ENCODE measurements at regions not wholly inside any gene's neighbourhood (a gene's known extent, or its start where the extent isn't known, plus 50 kb on each side); places are given as distances from the start of the nearest gene placed in this dataset.

DNA sequence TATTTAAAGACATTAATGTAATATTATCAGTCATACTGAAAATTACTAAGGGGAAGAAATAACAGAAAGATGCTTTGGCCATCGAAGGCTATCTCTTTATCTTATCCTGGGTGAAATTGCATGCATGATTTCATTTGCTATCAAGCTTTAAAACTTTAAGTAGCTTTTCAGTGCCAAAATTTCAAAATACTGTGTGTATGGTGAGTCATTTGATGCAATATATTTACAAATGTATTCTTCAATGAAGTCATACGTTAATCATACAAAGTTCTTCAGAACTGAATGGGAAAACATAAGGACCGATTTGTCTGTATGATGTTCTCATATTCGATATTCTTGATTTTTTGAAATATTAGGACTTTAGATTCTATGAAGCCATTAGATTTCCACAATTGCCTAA lies 1295.8 kb upstream of the AGA start:
- DNase-seq (ENCODE audit: low read depth in 3 of 3, low spot score in 1 of 3) = no peak

DNA sequence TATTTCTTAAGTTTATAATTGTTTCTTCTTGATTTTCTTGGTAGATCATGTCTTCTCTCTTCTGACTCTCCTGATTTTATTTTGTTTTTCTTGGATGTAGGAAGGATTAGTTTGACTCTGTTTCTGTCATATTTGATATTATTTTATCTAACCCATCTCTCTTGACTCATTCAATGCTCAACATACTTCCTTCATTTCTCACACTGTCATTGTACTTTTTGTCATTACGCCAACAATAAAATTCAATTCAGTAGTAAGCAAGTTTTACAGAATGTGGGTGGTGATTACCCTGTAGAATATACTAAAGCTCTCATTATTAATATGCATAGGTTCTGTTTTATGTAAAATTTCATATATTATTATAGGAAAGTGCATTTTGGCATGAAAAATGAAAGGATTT lies 1303.0 kb upstream of the AGA start:
- no peak for DNase-seq (ENCODE audit: low read depth in 3 of 3, low spot score in 1 of 3)

DNA sequence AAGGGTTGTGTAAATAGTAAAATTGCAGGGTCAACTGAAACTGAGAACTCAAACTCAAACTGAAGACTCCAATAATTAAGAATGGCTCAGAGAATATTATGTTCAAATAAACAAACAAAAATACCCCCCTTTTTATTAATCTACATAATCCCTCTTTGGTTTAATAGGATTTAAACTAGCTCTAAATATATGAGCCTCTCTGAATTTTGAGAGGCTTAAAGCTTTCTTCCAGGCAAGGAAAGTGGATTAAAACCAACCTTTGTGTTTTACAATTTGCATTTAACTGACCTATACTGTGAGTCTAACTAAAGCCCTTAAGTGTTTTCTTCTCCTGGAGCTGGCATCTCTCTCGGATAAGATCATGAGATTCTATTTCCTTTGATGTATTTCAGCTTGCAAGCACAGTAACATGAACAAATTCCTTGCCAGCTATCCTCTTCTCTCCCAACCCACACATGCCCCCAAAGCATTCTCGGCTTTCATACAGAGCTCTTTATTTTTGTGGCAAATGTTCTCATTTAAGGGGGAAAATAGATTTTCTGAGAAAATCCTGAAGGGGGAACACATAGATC lies 1310.8 kb upstream of the AGA start:
- no peak for DNase-seq (ENCODE audit: low read depth in 3 of 3, low spot score in 1 of 3)

DNA sequence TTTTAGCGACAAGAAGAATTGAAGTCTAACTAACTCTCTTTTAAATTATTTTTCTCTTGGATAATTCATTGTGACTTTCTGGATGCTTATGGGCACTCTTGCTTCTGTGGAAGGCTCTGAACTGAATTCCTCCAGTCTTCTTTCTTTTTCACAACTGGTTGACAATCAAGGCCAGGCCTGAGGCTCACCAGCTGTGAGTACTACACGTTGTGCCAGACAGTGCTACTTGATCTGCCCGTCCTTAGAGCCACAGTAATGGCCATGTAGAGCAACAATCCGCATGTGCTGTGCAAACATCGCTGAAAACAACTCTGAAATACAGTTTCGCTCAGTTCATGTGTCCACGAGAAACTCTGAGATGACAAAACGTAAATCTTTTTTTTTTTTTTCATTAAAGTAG lies 1336.3 kb upstream of the AGA start:
- no peak for DNase-seq (ENCODE audit: low read depth in 3 of 3, low spot score in 1 of 3)

DNA sequence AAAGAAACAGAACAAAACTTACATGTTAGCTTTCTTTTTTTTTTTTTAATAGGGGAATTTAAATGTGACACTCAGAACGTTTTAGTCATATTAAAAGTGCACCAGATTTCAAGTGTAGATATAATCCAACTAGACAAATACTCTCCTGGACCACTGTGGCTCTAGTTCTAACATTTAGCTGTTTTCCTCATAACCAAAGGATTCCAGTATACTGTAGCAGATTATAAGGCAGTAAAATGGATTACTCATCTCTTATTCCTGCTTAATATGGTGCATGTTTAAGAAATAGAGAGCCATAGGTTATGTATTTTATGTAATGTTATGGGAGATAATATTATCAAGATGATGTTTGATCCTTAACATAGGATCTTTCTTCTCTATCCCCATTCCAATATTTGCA lies 1339.5 kb upstream of the AGA start:
- DNase-seq (ENCODE audit: low read depth in 3 of 3, low spot score in 1 of 3) = no peak

DNA sequence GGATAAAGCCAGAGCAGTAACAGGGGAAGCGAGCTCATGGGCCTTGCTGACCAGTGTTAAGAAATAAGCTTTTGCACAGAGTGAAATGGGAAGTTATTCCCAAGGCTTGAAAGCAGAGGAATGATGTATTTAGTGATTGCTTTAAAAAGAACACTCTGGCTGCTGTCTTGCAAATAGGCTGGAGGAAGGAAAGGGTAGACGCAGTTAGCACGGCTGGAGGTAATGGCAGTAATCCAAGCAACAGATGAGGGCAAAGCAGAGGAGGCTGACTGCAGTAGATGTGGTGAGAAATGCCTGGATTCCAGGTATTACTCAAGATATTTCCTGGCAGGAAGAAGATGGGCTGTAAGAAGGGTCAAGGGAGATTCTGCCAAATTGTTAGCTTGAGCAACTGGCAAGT lies 1342.3 kb upstream of the AGA start:
- DNase-seq (ENCODE audit: low read depth in 3 of 3, low spot score in 1 of 3) = no peak

DNA sequence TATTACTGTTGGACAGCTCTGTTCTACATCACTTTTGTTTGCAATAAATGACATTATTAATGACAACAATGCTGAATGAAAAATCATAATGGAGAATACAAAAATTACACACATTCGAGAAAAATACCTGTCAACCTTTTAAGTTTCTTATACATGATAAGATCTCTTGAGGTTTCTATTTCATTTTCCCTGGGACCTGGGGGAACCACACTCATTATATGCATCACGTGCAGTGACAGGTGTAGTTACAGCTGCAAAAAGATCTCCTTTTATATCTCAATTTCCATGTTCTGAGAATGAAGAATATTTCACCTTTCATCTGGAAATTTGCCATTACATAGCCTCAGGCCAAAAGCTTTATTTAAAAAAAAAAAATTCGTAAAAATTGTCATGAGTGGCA lies 1347.0 kb upstream of the AGA start:
- no peak for DNase-seq (ENCODE audit: low read depth in 3 of 3, low spot score in 1 of 3)

DNA sequence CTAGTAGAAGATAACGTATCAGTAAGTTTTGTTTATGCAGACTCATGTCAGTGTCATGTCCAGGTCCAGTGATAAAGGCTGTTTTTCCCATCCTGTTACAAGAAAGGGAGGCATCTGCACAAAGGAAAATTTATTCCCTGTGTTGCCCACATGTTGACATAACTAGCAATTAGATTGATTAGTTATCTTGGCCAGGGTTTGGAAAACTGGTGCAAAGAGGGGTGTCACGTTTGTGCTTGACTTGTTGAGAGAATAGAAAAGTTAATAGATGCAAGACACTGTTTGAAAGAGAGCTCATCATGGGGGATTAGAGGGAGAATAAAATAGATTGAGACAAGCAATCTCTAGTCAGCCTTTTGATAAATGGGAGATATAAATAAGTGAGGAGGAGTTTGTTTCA lies 1357.0 kb upstream of the AGA start:
- no peak for DNase-seq (ENCODE audit: low read depth in 3 of 3, low spot score in 1 of 3)

DNA sequence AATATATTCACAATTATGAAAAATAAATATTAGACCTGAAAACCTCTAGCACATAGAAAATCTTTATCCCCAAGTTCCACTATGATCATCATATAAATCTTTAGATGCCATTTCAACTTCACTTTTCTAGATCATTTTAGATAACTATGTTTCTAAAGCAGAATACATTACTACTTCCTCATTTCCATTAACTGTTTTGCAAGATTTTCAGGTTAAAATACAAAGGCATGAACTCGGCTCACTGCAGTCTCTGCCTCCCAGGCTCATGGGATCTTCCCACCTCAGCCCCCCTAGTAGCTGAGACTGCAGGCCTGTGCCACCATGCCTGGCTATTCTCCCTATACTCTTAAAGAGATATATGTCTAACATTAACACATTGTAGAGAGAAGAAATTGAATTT lies 1365.9 kb upstream of the AGA start:
- DNase-seq (ENCODE audit: low read depth in 3 of 3, low spot score in 1 of 3) = no peak

DNA sequence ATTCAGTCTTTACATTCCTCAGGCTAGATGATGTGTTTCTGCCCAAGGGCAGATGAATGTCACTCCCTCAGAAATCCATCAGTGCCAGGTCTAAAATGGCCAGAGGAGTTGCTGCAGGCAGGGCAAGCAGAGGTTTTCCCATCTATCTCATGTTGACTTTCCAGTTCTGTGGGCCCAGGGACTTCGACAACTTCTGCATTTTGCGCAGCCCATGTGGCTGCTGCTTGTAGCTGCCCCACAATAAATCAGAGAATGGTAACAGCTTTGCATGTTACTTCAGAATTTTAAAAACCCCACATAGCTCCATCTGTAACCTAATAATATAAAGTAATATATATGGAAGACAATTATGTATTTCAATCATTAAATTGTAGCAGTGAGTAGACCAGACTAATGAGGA lies 1367.7 kb upstream of the AGA start:
- no peak for DNase-seq (ENCODE audit: low read depth in 3 of 3, low spot score in 1 of 3)

DNA sequence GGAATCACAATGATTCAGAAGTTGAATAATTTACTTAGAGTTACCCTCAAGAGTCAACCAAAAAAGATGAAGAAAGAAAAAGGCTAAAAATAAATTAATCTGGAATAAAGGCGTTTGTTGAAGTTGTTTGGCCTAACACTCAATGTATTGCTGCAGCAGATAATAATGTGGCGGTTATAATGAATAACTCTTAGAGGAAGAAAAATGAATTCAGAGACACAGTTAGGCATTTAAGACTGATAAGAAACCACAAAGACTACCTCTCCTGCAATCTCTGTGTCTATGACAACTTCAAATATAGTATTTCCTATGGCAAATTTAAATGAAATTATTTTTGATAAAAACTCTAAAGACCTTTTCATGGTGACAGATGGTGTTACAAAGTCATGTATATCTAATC lies 1369.1 kb upstream of the AGA start:
- no peak for DNase-seq (ENCODE audit: low read depth in 3 of 3, low spot score in 1 of 3)

DNA sequence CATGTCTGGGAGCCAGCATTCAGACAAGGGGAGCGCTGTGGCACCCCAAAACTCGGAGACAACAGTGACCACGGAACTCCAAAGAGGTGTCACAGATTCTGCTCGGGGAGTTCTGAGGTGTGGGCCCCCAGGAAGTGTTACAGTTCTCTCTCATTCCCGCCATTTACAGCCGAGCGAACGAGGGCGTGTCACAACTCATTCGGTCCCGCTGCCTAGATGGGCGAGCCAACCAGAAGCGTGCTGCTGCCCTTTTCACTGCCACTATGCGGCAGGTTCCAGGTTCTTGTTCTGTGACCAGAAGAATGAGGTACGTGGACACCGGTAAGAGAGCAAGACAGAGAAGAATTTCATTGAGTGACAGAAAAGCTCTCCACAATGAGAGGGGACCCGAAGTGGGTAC lies 1370.6 kb upstream of the AGA start:
- DNase-seq (ENCODE audit: low read depth in 3 of 3, low spot score in 1 of 3) = no peak

DNA sequence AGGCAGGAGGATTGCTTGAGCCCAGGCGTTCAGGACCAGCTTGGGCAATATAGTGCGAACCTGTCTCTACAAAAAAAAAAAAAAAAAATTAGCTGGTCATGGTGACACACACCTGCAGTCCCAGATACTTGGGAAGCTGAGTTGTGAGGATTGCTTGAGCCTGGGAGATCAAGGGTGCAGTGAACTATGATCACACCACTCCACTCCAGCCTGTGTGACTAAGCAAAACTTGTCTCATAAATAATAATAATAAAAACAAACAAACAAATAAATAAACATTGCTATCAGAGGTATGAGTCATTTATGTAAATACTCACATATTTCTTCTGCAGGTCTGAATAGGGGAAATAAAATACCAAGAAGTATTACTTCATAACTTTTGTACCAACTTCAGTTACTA lies 1372.7 kb upstream of the AGA start:
- DNase-seq (ENCODE audit: low read depth in 3 of 3, low spot score in 1 of 3) = no peak

DNA sequence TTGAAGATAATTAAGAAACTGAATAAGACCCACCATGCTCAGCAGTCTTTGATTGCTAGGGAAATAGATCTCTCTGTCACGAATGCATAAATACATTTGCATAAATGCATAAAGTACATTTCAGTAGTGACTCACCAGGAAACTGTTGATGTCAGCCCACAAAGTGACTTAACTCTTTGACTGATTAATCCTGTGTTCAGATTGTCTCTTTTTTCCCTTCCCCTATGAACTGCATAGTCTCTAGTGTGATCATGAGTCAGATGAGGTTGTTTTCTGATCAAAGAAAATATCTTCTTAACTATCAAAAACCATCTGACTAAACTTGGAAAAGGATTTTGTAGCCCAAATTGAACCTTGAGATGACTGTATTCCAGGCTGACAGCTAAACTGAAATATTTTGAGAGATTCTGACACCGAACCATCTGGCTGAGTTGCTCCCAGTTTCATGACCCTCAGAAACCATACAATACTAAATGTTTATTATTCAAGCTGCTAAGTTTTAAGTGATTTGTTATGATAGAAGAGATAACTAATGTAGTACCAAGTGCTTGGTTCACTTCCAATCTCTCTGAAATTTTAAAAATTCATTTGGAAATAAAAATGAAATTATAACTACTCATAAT lies 1381.5 kb upstream of the AGA start:
- no peak for DNase-seq (ENCODE audit: low read depth in 3 of 3, low spot score in 1 of 3)

DNA sequence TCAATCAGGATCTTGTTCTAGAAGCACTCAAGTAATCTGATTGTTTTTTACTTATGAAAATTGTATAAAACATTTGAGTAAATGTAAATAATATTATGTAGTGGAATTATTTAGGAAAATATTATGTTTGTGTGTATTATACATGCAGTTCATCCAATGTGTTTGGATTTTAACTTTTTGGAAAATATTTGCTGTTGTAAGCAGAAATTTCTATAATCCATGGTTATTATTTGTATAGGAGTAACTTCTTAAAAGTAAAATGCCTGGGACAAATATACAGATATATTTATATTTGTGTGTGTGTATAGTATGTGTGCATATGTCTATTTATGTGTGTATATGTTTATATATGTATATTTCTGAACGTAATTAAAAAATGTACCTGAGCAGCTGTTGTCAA lies 1394.6 kb upstream of the AGA start:
- DNase-seq (ENCODE audit: low read depth in 3 of 3, low spot score in 1 of 3) = no peak

DNA sequence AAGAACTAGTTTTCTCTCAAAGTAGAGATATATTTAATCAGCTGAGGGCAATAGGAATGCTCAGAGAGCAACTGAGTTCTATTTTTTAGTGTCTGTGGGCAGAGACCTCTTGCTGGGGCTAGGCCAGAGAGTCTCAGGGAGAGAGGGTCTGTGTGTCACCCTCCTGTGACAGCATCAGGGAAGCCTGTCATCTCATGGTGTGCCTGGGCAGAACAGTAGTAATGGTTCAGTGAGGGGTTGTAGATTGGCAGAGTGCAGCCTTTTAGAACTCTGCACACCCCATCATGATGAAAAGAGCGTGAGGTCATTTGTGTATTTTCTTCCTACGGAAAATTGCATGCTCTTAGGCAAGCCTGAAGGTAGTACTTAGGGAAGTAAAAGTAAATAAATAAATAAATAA lies 1396.5 kb upstream of the AGA start:
- no peak for DNase-seq (ENCODE audit: low read depth in 3 of 3, low spot score in 1 of 3)

DNA sequence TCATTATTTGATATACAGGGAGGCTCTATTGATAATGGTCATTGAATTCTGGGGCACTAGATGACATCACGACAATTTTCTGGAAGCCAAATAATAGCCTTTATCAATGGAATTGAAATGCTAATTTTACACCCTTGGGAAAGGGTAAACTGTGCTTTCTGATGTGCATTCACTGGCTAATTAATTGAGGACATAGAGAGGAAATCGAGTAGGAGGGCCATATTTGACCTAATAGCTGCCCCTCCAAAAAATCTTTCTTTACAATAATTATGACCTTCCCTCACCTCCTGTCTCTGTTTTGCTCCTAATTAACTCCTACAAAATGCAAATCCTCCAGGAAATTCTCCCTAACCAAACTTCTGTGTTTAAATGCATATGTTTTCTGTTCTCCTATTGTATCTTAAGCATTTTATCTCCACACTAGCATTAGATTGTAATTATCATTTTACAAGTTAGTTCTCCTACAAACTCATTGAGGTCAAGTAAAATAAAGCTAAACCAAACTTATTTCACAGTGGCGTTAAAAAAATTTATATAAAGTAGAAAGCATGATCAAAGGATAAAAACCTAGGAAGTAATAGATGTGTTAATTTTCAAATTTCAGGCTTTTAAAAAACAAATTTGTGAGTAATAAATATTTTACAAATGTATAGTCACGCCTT lies 1414.0 kb upstream of the AGA start:
- DNase-seq (ENCODE audit: low read depth in 3 of 3, low spot score in 1 of 3) = no peak

DNA sequence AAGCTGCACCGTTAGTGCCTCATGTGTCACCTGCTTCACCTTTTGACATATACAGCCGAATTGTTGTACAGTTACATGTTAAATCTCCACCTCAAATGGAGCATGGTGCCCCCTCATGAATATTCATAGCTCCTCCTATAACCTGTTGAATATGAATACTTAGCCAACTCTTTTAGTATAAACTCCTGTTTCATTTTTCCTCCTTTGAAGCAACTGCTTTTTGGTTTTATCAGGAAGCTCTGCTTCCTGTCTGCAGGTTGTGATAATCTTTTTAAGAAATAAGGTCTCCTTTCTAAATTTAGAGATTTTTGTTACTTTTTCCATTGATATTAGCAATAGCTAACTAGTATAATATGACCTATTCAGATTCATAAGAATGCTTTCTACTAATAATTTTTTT lies 1429.2 kb upstream of the AGA start:
- DNase-seq (ENCODE audit: low read depth in 3 of 3, low spot score in 1 of 3) = no peak

DNA sequence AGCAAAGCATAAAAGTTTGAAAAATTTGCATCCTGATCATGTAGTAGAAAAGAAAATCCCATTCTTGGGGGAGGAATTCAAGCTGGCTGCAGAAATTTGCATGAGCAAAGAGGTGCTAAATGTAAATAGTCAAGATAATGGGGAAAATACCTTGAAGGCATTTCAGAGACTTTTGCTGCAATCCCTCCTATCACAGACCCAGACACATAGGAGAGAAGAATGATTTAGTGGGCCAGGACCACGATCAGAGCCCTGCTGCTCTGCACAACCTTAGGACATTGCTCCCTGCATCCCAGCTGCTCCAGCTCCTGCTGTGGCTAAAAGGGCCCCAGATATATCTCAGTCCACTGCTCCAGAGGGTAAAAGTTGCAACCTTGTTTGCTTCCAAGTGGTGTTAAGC lies 1439.7 kb upstream of the AGA start:
- no peak for DNase-seq (ENCODE audit: low read depth in 3 of 3, low spot score in 1 of 3)

DNA sequence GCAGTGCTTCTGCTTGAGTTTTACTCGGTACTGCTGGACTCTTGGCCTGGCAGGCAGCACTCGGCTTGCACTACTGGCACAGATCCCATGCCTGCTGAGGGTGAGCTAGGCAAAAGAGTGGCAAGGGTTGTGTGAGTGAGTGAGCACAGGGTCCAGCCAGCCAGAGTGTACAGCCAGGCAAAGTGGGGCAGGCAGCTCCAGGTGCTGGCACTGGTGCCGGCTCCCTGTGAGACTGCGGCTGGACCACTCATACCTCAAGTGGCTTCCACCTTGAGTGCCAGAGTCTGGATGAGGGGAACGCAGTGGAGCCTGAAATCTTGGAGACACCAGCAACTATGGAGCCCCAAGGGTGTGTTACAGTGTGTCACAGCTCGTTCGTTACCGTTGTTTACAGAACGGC lies 1451.9 kb upstream of the AGA start:
- no peak for DNase-seq (ENCODE audit: low read depth in 3 of 3, low spot score in 1 of 3)

DNA sequence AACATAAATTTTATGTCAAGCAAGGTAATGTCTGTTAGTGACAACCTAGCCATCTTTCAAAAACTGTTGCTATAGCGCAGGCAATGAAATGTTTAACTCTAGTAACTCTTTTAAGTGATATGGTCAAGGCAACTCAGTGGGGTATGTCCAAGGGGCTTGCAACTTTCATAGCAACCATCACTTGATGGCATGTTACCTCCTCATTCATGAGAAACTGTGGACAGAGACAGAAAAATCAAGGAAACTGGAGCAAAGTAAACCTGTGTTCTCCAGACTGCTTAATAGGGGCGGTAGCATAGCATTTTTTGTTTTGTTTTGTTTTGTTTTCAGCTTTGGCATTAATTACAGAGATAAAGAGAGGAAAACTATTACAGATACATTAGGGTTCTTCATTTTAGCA lies 1456.8 kb upstream of the AGA start:
- DNase-seq (ENCODE audit: low read depth in 3 of 3, low spot score in 1 of 3) = no peak

DNA sequence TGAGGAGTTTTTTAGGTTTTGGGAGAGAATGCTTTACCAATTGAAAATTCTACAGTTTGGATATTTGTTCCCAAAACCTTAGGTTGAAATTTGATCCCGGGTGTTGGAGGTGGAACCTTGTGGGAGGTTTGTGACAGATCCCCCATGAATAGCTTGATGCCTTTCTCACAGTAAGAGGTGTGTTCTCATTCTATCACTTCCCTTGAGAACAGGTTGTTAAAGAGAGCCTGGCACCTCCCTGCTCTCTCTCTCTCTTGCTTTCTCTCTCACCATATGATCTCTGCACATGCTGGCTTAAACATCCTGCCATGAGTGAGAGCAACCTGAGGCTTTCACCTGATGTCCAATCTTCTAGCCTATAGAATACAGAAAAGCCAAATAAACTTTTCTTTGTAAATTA lies 1475.5 kb upstream of the AGA start:
- no peak for DNase-seq (ENCODE audit: low read depth in 3 of 3, low spot score in 1 of 3)

DNA sequence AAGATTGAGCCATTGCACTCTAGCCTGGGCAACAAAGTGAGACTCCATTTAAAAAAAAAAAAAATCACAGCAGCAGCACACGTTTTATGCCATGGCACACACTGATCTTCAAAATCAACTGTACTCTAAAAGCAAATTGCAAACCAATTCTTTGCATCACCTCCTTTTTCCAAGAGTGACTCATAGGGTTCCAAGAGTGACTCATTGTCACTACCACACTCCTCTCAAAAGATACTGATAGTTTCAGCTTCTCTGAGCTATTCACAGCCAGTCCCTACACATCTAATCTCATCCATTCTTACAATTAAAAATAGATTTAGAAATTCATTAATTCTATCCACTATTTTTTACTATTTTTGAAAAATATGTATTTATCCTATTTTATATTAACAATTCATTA lies 1494.9 kb upstream of the AGA start:
- no peak for DNase-seq (ENCODE audit: low read depth in 3 of 3, low spot score in 1 of 3)
